Mesendoderm (in vitro differentiated cells): ENCODE measurements at regions not wholly inside any gene's neighbourhood (a gene's known extent, or its start where the extent isn't known, plus 50 kb on each side); places are given as distances from the start of the nearest gene placed in this dataset.
"Not testable (repeated sequence)": the region's sequence is repeated elsewhere in the genome, so short reads cannot be mapped to it uniquely, and the experiment has no call there.

Experiments used
- DNase-seq: peaks from one replicate; pipeline ENCODE4 v3.0.0; 2013
- H2AK5ac ChIP-seq: 2 replicates; pipeline ENCODE4 v1.6.1; 2013; ENCODE audit warnings: low read length, inconsistent platforms
- H2BK120ac ChIP-seq: 2 replicates; pipeline ENCODE4 v1.6.1; 2013; ENCODE audit warnings: low read depth, mild to moderate bottlenecking, low read length, moderate library complexity, mixed read lengths
- H2BK15ac ChIP-seq: replicated peaks from 2 replicates; pipeline ENCODE4 v1.6.1; 2013; ENCODE audit warnings: low read depth, mild to moderate bottlenecking, moderate library complexity
- H2BK5ac ChIP-seq: 2 replicates; pipeline ENCODE4 v1.6.1; 2013; ENCODE audit warnings: low read length, inconsistent platforms
- H3K18ac ChIP-seq: 2 replicates; pipeline ENCODE4 v1.6.1; 2013; ENCODE audit warnings: mild to moderate bottlenecking, low read length, mixed read lengths
- H3K23ac ChIP-seq: one replicate; pipeline ENCODE4 v1.6.1; 2013; ENCODE audit warnings: low read length
- H3K27ac ChIP-seq: 2 replicates; pipeline ENCODE4 v1.5.1; 2013; ENCODE audit warnings: low read depth, mild to moderate bottlenecking, inconsistent platforms, low read length, moderate library complexity
- H3K27me3 ChIP-seq: 2 replicates; pipeline ENCODE4 v1.6.1; 2013; ENCODE audit warnings: low read length, control low read depth, mild to moderate bottlenecking, inconsistent platforms; ENCODE audit not compliant: insufficient read depth, poor library complexity
- H3K36me3 ChIP-seq: 2 replicates; pipeline ENCODE4 v1.6.1; 2013; ENCODE audit warnings: low read length, inconsistent platforms; ENCODE audit not compliant: control insufficient read depth, insufficient read depth
- H3K4ac ChIP-seq: one replicate; pipeline ENCODE4 v1.6.1; 2013; ENCODE audit warnings: low read depth, mild to moderate bottlenecking, low read length, moderate library complexity
- H3K4me1 ChIP-seq: 2 replicates; pipeline ENCODE4 v1.6.1; 2013; ENCODE audit warnings: low read depth, low read length, inconsistent platforms; ENCODE audit not compliant: control insufficient read depth
- H3K4me2 ChIP-seq: 2 replicates; pipeline ENCODE4 v1.6.1; 2013; ENCODE audit warnings: low read length
- H3K4me3 ChIP-seq: 2 replicates; pipeline ENCODE4 v1.5.1; 2013; ENCODE audit warnings: mild to moderate bottlenecking, low read length
- H3K56ac ChIP-seq: one replicate; pipeline ENCODE4 v1.6.1; 2013; ENCODE audit warnings: low read length
- H3K79me1 ChIP-seq: 2 replicates; pipeline ENCODE4 v1.6.1; 2013; ENCODE audit warnings: low read length, inconsistent platforms
- H3K79me2 ChIP-seq: 2 replicates; pipeline ENCODE4 v1.6.1; 2013; ENCODE audit warnings: mild to moderate bottlenecking, low read length; ENCODE audit not compliant: control insufficient read depth, insufficient read depth
- H3K9ac ChIP-seq: 2 replicates; pipeline ENCODE4 v1.6.1; 2013; ENCODE audit warnings: low read length, inconsistent platforms
- H4K5ac ChIP-seq: one replicate; pipeline ENCODE4 v1.6.1; 2013; ENCODE audit warnings: low read length
- H4K8ac ChIP-seq: one replicate; pipeline ENCODE4 v1.6.1; 2013; ENCODE audit warnings: low read depth, mild to moderate bottlenecking, control low read depth, low read length, moderate library complexity
- WGBS: extraction: QIAGEN DNeasy Blood & Tissue Kit; methylation state at CpG from one replicate; pipeline ENCODE4 v1.1.7; 2013; ENCODE audit warnings: low lambda C conversion rate, missing lambda C conversion rate; ENCODE audit not compliant: insufficient coverage; ENCODE audit errors: extremely low coverage; 5-methylcytosine and 5-hydroxymethylcytosine counted together

- no peak overlapping the region for H4K8ac ChIP-seq
These were observed 1373.5 kb downstream of the GRIK2 start for GRCh38 chr6:102766963-102767362.

DNA sequence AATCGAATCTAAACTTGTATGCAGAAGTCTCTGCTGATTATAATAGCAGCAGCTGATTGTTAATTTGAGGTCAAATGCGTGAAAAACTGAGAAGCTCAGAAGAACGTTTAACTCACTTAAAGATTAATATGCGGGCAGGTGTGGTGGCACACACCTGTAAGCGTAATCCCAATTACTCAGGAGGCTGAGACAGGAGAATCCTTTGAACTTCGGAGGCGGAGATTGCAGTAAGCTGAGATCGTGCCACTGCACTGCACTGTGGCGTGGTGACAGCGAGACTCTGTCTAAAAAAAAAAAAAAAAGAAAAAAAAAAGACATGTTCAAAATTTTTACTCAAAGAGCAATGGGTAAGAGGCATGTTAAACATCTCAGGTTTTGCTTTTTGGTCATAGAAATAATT lies 1370.8 kb downstream of the GRIK2 start:
- H3K4me3 ChIP-seq, result no peak overlapping the region
- H3K18ac ChIP-seq, result no peak overlapping the region
- no peak overlapping the region for H2BK15ac ChIP-seq
- H3K4me1 ChIP-seq, result no peaks in the 10 kb centered on the region
- WGBS, result no CpG with 5 or more reads among the region's 10 CpGs
- no peaks in the 10 kb centered on the region for H3K36me3 ChIP-seq
- H3K79me1 ChIP-seq, result no peaks in the 10 kb centered on the region
- DNase-seq, result no peak
- H3K27ac ChIP-seq, result no peak overlapping the region
- no peaks in the 10 kb centered on the region for H3K27me3 ChIP-seq
- no peak overlapping the region for H2BK5ac ChIP-seq
- H2BK120ac ChIP-seq, result no peak overlapping the region
- H4K5ac ChIP-seq, result no peak overlapping the region
- no peak overlapping the region for H3K4me2 ChIP-seq
- H3K4ac ChIP-seq, result no peak overlapping the region
- H3K23ac ChIP-seq, result no peak overlapping the region
- no peak overlapping the region for H3K56ac ChIP-seq
- no peak overlapping the region for H4K8ac ChIP-seq
- no peaks in the 10 kb centered on the region for H3K79me2 ChIP-seq
- no peak overlapping the region for H2AK5ac ChIP-seq
- H3K9ac ChIP-seq, result no peak overlapping the region

More at GRCh38 chr6:102766963-102767362, 1373.5 kb downstream of the GRIK2 start:
- Histone ChIP-seq H3K23ac (no peak overlapping the region), H2BK5ac (no peak overlapping the region), H3K4me3 (no peak overlapping the region), H3K18ac (no peak overlapping the region), H3K56ac (no peak overlapping the region), H2AK5ac (no peak overlapping the region), H3K79me1 (no peaks in the 10 kb centered on the region), H3K79me2 (no peaks in the 10 kb centered on the region), H3K4ac (no peak overlapping the region), H2BK15ac (no peak overlapping the region), H3K27me3 (no peaks in the 10 kb centered on the region), H3K9ac (no peak overlapping the region), H3K4me2 (no peak overlapping the region), H3K36me3 (no peaks in the 10 kb centered on the region), H2BK120ac (no peak overlapping the region), H3K27ac (no peak overlapping the region), H3K4me1 (no peaks in the 10 kb centered on the region), H4K5ac (no peak overlapping the region)
- no peak for DNase-seq
- WGBS, result no CpG with 5 or more reads among the region's 2 CpGs

GRCh38 chr6:102763891-102764290 lies 1370.4 kb downstream of the GRIK2 start:
- H3K27me3 ChIP-seq, result no peaks in the 10 kb centered on the region
- no peak overlapping the region for H3K4me3 ChIP-seq
- DNase-seq, result peak; percentile 14
- H3K27ac ChIP-seq, result no peak overlapping the region
- H4K5ac ChIP-seq, result no peak overlapping the region
- H3K23ac ChIP-seq, result no peak overlapping the region
- no peak overlapping the region for H3K56ac ChIP-seq
- H2AK5ac ChIP-seq, result no peak overlapping the region
- no peak overlapping the region for H2BK120ac ChIP-seq
- no peak overlapping the region for H3K4ac ChIP-seq
- H3K36me3 ChIP-seq, result no peaks in the 10 kb centered on the region
- H3K79me2 ChIP-seq, result no peaks in the 10 kb centered on the region
- H2BK5ac ChIP-seq, result no peak overlapping the region
- H3K79me1 ChIP-seq, result no peaks in the 10 kb centered on the region
- H2BK15ac ChIP-seq, result no peak overlapping the region
- H3K18ac ChIP-seq, result no peak overlapping the region
- H4K8ac ChIP-seq, result no peak overlapping the region
- no peaks in the 10 kb centered on the region for H3K4me1 ChIP-seq
- no peak overlapping the region for H3K9ac ChIP-seq
- H3K4me2 ChIP-seq, result no peak overlapping the region
- WGBS, result no CpG with 5 or more reads among the region's 2 CpGs

DNA sequence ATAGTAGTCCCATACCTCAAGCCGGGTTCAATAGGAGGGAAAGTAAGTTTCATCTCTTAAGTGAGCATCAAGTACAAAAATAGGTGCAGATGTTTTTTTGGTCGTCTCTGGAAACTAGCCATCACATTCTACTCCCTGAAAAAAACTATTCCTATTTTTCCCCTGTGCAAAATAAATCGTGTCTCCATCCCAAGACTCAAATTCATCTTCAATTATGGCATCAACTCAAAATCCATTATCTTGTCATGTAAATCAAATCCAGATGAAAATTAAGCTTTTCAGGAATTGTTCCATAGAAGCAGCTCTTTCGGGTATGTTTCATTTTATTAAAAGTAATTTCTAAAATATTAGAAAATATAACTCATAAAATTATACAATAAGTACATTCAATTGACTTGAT lies 1368.4 kb downstream of the GRIK2 start:
- no peak overlapping the region for H2AK5ac ChIP-seq
- H3K27me3 ChIP-seq, result no peaks in the 10 kb centered on the region
- no CpG with 5 or more reads among the region's 4 CpGs for WGBS
- no peak overlapping the region for H4K8ac ChIP-seq
- H3K23ac ChIP-seq, result no peak overlapping the region
- H3K56ac ChIP-seq, result no peak overlapping the region
- H3K18ac ChIP-seq, result no peak overlapping the region
- no peaks in the 10 kb centered on the region for H3K79me2 ChIP-seq
- DNase-seq, result no peak
- H3K4me2 ChIP-seq, result no peak overlapping the region
- H3K4ac ChIP-seq, result no peak overlapping the region
- no peaks in the 10 kb centered on the region for H3K36me3 ChIP-seq
- H4K5ac ChIP-seq, result no peak overlapping the region
- H3K4me3 ChIP-seq, result no peak overlapping the region
- H2BK15ac ChIP-seq, result no peak overlapping the region
- no peaks in the 10 kb centered on the region for H3K79me1 ChIP-seq
- H3K4me1 ChIP-seq, result no peaks in the 10 kb centered on the region
- no peak overlapping the region for H3K27ac ChIP-seq
- H3K9ac ChIP-seq, result no peak overlapping the region
- H2BK120ac ChIP-seq, result no peak overlapping the region
- no peak overlapping the region for H2BK5ac ChIP-seq

- Histone ChIP-seq H3K79me2 (no peaks in the 10 kb centered on the region), H3K23ac (no peak overlapping the region), H3K4me1 (no peaks in the 10 kb centered on the region), H2BK120ac (no peak overlapping the region), H3K36me3 (no peaks in the 10 kb centered on the region), H2BK15ac (no peak overlapping the region), H3K4me3 (no peak overlapping the region), H3K27ac (no peak overlapping the region), H3K9ac (no peak overlapping the region), H3K56ac (no peak overlapping the region), H3K27me3 (no peaks in the 10 kb centered on the region), H2AK5ac (no peak overlapping the region), H3K4ac (no peak overlapping the region), H4K8ac (no peak overlapping the region), H2BK5ac (no peak overlapping the region), H3K18ac (no peak overlapping the region), H3K4me2 (no peak overlapping the region), H4K5ac (no peak overlapping the region), H3K79me1 (no peaks in the 10 kb centered on the region)
- no peak for DNase-seq
- WGBS, result no CpG with 5 or more reads among the region's 2 CpGs
These were observed 1365.9 kb downstream of the GRIK2 start for GRCh38 chr6:102759415-102759814.

DNA sequence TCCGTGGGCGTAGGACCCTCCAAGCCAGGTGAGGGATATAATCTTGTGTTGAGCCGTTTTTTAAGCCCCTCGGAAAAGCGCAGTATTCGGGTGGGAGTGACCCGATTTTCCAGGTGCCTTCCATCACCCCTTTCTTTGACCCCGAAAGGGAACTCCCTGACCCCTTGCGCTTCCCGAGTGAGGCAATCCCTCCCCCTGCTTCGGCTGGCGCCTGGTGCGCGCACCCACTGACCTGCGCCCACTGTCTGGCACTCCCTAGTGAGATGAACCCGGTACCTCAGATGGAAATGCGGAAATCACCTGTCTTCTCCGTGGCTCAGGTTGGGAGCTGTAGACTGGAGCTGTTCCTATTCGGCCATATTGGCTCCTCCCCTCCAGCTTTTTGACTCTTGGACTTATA lies 1365.0 kb downstream of the GRIK2 start:
- not testable (repeated sequence) for H3K27ac ChIP-seq, H2AK5ac ChIP-seq, H3K79me1 ChIP-seq, H3K9ac ChIP-seq, H4K5ac ChIP-seq, H3K56ac ChIP-seq, H3K27me3 ChIP-seq, H3K36me3 ChIP-seq, H4K8ac ChIP-seq, H3K23ac ChIP-seq, H2BK120ac ChIP-seq, H2BK15ac ChIP-seq, H3K18ac ChIP-seq, H3K4me2 ChIP-seq, H3K79me2 ChIP-seq, H3K4ac ChIP-seq, H2BK5ac ChIP-seq, DNase-seq, H3K4me1 ChIP-seq, H3K4me3 ChIP-seq
- no CpG with 5 or more reads among the region's 19 CpGs for WGBS
